ENCODE measurements at regions not wholly inside any gene's neighbourhood (a gene's known extent, or its start where the extent isn't known, plus 50 kb on each side); places are given as distances from the start of the nearest gene placed in this dataset.

- POLR2A ChIA-PET, result no interaction called here
- ATAC-seq, result no peak
- Mint-ChIP-seq H3K4me3 (no peak overlapping the region), H3K27me3 (ENCODE audit: low read depth) (no peaks in the 10 kb centered on the region), H3K27ac (no peak overlapping the region), H3K4me1 (peaks cover 29% of the 10 kb centered on the region), H3K9me3 (no peaks in the 10 kb centered on the region), H3K36me3 (no peaks in the 10 kb centered on the region)
- TF ChIP-seq KAT7 (CRISPR knock-in tag; IDR thresholded peaks at IDR 0.05; ENCODE audit: borderline replicate concordance) (no peak), NFYB (CRISPR knock-in tag; conservative IDR thresholded peaks at IDR 0.05; ENCODE audit: low read depth) (no peak), SP1 (CRISPR knock-in tag; conservative IDR thresholded peaks at IDR 0.05) (no peak), ZNF219 (CRISPR knock-in tag; IDR thresholded peaks at IDR 0.05; ENCODE audit: borderline replicate concordance) (no peak), FOXP1 (CRISPR knock-in tag; IDR thresholded peaks at IDR 0.05; ENCODE audit: borderline replicate concordance) (no peak), AFF4 (CRISPR knock-in tag; IDR thresholded peaks at IDR 0.05; ENCODE audit: borderline replicate concordance) (no peak), OVOL2 (CRISPR knock-in tag; IDR thresholded peaks at IDR 0.05; ENCODE audit: borderline replicate concordance) (no peak), ZNF232 (CRISPR knock-in tag; IDR thresholded peaks at IDR 0.05) (no peak), ZNF263 (CRISPR knock-in tag; IDR thresholded peaks at IDR 0.05; ENCODE audit: low read depth) (no peak), CREM (CRISPR knock-in tag; IDR thresholded peaks at IDR 0.05) (no peak), JAZF1 (CRISPR knock-in tag; IDR thresholded peaks at IDR 0.05) (no peak), ZBTB43 (CRISPR knock-in tag; IDR thresholded peaks at IDR 0.05) (no peak), IRF2 (CRISPR knock-in tag; IDR thresholded peaks at IDR 0.05; ENCODE audit: borderline replicate concordance, low read depth) (no peak), MXD4 (CRISPR knock-in tag; IDR thresholded peaks at IDR 0.05; ENCODE audit: borderline replicate concordance) (no peak), ZNF138 (CRISPR knock-in tag; conservative IDR thresholded peaks at IDR 0.05) (no peak), HMGA2 (CRISPR knock-in tag; IDR thresholded peaks at IDR 0.05) (no peak), CDX4 (CRISPR knock-in tag; IDR thresholded peaks at IDR 0.05; ENCODE audit: borderline replicate concordance) (no peak)
- TF ChIP-seq, protein P1, sequence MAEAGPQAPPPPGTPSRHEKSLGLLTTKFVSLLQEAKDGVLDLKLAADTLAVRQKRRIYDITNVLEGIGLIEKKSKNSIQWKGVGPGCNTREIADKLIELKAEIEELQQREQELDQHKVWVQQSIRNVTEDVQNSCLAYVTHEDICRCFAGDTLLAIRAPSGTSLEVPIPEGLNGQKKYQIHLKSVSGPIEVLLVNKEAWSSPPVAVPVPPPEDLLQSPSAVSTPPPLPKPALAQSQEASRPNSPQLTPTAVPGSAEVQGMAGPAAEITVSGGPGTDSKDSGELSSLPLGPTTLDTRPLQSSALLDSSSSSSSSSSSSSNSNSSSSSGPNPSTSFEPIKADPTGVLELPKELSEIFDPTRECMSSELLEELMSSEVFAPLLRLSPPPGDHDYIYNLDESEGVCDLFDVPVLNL (CRISPR knock-in tag; IDR thresholded peaks at IDR 0.05; ENCODE audit: borderline replicate concordance, low read depth), result no peak
- TF ChIP-seq, protein P2, sequence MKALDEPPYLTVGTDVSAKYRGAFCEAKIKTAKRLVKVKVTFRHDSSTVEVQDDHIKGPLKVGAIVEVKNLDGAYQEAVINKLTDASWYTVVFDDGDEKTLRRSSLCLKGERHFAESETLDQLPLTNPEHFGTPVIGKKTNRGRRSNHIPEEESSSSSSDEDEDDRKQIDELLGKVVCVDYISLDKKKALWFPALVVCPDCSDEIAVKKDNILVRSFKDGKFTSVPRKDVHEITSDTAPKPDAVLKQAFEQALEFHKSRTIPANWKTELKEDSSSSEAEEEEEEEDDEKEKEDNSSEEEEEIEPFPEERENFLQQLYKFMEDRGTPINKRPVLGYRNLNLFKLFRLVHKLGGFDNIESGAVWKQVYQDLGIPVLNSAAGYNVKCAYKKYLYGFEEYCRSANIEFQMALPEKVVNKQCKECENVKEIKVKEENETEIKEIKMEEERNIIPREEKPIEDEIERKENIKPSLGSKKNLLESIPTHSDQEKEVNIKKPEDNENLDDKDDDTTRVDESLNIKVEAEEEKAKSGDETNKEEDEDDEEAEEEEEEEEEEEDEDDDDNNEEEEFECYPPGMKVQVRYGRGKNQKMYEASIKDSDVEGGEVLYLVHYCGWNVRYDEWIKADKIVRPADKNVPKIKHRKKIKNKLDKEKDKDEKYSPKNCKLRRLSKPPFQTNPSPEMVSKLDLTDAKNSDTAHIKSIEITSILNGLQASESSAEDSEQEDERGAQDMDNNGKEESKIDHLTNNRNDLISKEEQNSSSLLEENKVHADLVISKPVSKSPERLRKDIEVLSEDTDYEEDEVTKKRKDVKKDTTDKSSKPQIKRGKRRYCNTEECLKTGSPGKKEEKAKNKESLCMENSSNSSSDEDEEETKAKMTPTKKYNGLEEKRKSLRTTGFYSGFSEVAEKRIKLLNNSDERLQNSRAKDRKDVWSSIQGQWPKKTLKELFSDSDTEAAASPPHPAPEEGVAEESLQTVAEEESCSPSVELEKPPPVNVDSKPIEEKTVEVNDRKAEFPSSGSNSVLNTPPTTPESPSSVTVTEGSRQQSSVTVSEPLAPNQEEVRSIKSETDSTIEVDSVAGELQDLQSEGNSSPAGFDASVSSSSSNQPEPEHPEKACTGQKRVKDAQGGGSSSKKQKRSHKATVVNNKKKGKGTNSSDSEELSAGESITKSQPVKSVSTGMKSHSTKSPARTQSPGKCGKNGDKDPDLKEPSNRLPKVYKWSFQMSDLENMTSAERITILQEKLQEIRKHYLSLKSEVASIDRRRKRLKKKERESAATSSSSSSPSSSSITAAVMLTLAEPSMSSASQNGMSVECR (CRISPR knock-in tag; IDR thresholded peaks at IDR 0.05; ENCODE audit: borderline replicate concordance), result no peak
- TF ChIP-seq, protein P3, sequence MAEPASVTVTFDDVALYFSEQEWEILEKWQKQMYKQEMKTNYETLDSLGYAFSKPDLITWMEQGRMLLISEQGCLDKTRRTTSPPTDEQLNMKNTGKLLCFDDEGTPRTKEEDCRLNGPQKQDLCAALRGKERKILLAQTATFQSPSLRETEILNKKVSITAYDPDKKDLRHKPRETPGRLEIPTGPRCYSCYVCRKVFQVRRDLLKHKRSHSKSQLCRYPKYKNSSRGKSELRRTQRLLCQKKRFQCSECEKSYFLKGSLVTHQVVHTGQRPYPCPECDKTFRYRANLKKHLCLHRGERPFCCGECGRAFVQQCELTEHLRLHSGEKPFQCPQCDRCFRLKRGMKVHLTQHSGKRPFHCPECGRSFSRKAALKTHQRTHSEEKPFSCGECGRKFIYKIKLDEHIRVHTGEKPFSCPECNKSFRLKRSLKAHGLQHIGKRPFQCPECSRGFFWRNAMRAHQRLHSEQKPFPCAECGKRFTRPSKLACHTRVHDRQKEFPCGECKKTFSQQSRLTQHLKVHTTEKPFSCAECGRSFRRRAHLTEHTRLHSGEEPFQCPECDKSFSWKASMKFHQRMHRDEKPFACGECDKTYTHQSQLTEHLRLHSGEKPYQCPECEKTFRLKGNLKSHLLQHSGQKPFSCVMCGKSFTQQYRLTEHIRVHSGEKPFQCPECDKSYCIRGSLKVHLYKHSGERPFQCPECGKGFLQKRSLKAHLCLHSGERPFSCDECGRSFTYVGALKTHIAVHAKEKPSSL (CRISPR knock-in tag; conservative IDR thresholded peaks at IDR 0.05), result no peak
- CTCF ChIA-PET, result no interaction called here
- DNase-seq (ENCODE audit: low spot score), result no peak
Measured at GRCh38 chr2:192546565-192546964, 351.8 kb upstream of the TMEFF2 start.

All from WTC11 (cell line).